Hepatocyte (in vitro differentiated cells): ENCODE measurements at regions not wholly inside any gene's neighbourhood (a gene's known extent, or its start where the extent isn't known, plus 50 kb on each side); places are given as distances from the start of the nearest gene placed in this dataset.

Experiments used
- DNase-seq: peaks from one replicate; pipeline ENCODE4 v3.0.0-alpha.2; 2016; ENCODE audit warnings: low spot score
- H2AFZ ChIP-seq: fragments of 200-600 bp; sonication (generic); 2 replicates; pipeline ENCODE4 v1.6.0; 2016; ENCODE audit warnings: antibody characterized with exemption, mild to moderate bottlenecking
- H3K27ac ChIP-seq: fragments of 200-600 bp; sonication (generic); 2 replicates; pipeline ENCODE4 v1.5.1; 2016; ENCODE audit warnings: mild to moderate bottlenecking
- H3K27me3 ChIP-seq: fragments of 200-600 bp; sonication (generic); 2 replicates; pipeline ENCODE4 v1.6.1; 2016
- H3K36me3 ChIP-seq: fragments of 200-600 bp; sonication (generic); replicated peaks from 2 replicates; pipeline ENCODE4 v1.5.1; 2016; ENCODE audit warnings: low read depth; ENCODE audit not compliant: insufficient read depth
- H3K4me1 ChIP-seq: fragments of 200-600 bp; sonication (generic); 2 replicates; pipeline ENCODE4 v1.5.1; 2016; ENCODE audit warnings: mild to moderate bottlenecking, moderate library complexity; ENCODE audit not compliant: insufficient read depth
- H3K4me2 ChIP-seq: fragments of 200-600 bp; sonication (generic); 2 replicates; pipeline ENCODE4 v1.6.0; 2016
- H3K4me3 ChIP-seq: fragments of 200-600 bp; sonication (generic); 2 replicates; pipeline ENCODE4 v1.5.1; 2016; ENCODE audit warnings: mild to moderate bottlenecking
- H3K79me2 ChIP-seq: fragments of 200-600 bp; sonication (generic); 2 replicates; pipeline ENCODE4 v1.6.0; 2017; ENCODE audit warnings: mild to moderate bottlenecking
- H3K9me2 ChIP-seq: fragments of 200-600 bp; sonication (generic); replicated peaks from 2 replicates; pipeline ENCODE4 v1.6.0; 2017; ENCODE audit warnings: mild to moderate bottlenecking; ENCODE audit not compliant: insufficient read depth
- H3K9me3 ChIP-seq: fragments of 200-600 bp; sonication (generic); 2 replicates; pipeline ENCODE4 v1.5.1; 2016; ENCODE audit warnings: low read depth, mild to moderate bottlenecking
- H4K20me1 ChIP-seq: fragments of 200-600 bp; sonication (generic); 2 replicates; pipeline ENCODE4 v1.6.0; 2016; ENCODE audit warnings: mild to moderate bottlenecking; ENCODE audit not compliant: insufficient read depth, poor library complexity, severe bottlenecking
- CTCF ChIP-seq: fragments of 200-600 bp; sonication (generic); IDR thresholded peaks from 2 replicates; pipeline ENCODE4 v1.5.1; 2016; ENCODE audit warnings: antibody characterized with exemption, mild to moderate bottlenecking; ENCODE audit not compliant: poor library complexity
- EZH2 ChIP-seq: fragments of 200-600 bp; sonication (generic); IDR thresholded peaks from 2 replicates; pipeline ENCODE4 v1.6.1; 2016; ENCODE audit warnings: antibody characterized with exemption, mild to moderate bottlenecking, borderline replicate concordance
- EZH2phosphoT487 ChIP-seq: fragments of 200-600 bp; sonication (generic); IDR thresholded peaks from one replicate; pipeline ENCODE4 v1.6.1; 2018; ENCODE audit warnings: antibody characterized with exemption, mild to moderate bottlenecking, low read depth, moderate library complexity; ENCODE audit not compliant: unreplicated experiment, severe bottlenecking
- WGBS: methylation state at CpG from one replicate; pipeline ENCODE4 v1.1.6; 2016; ENCODE audit warnings: low lambda C conversion rate; ENCODE audit errors: missing lambda C conversion rate; 5-methylcytosine and 5-hydroxymethylcytosine counted together

GRCh38 chr16:55930036-55930435, 54.9 kb upstream of the CES5A start:
- Histone ChIP-seq H3K9me3 (no peaks in the 10 kb centered on the region), H3K4me1 (no peaks in the 10 kb centered on the region), H3K4me3 (no peak overlapping the region), H3K27ac (no peak overlapping the region), H3K27me3 (peaks cover 9% of the 10 kb centered on the region), H3K9me2 (no peaks in the 10 kb centered on the region), H2AFZ (no peak overlapping the region), H3K4me2 (no peak overlapping the region), H3K36me3 (no peaks in the 10 kb centered on the region), H3K79me2 (no peaks in the 10 kb centered on the region), H4K20me1 (no peaks in the 10 kb centered on the region)
- no peak for DNase-seq
- no peak for TF ChIP-seq CTCF
- TF ChIP-seq EZH2phosphoT487, result no peak
- TF ChIP-seq EZH2, result no peak
- WGBS, result 85% methylated on average over 2 of the region's 2 CpGs

- no peaks in the 10 kb centered on the region for H3K4me1 ChIP-seq
- no peaks in the 10 kb centered on the region for H3K9me3 ChIP-seq
- H4K20me1 ChIP-seq, result no peaks in the 10 kb centered on the region
- H3K4me3 ChIP-seq, result no peak overlapping the region
- no peak overlapping the region for H2AFZ ChIP-seq
- WGBS, result 91% methylated on average over 7 of the region's 8 CpGs
- H3K9me2 ChIP-seq, result no peaks in the 10 kb centered on the region
- TF ChIP-seq EZH2, result no peak
- TF ChIP-seq EZH2phosphoT487, result no peak
- no peak for TF ChIP-seq CTCF
- H3K27me3 ChIP-seq, result peaks cover 9% of the 10 kb centered on the region
- no peaks in the 10 kb centered on the region for H3K79me2 ChIP-seq
- no peak for DNase-seq
- no peak overlapping the region for H3K27ac ChIP-seq
- H3K36me3 ChIP-seq, result no peaks in the 10 kb centered on the region
- H3K4me2 ChIP-seq, result no peak overlapping the region
Observed at GRCh38 chr16:55929181-55929580, 54.0 kb upstream of the CES5A start.

DNA sequence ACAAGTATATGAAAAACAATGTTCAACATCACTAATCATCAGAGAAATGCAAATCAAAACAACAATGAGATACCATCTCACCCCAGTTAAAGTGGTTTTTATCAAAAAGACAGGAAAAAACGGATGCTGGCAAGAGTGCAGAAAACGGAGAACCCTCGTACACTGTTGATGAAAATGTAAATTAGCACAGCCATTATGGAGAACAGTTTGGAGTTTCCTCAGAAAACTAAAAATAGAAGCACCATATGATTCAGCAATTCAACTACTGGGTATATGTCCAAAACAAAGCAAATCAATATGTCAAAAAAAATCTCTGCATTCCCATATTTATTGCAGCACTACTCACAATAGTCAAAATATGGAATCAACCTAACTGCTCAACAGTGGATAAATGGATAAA, 50.1 kb upstream of the CES5A start:
- H3K27me3 ChIP-seq, result peaks cover 9% of the 10 kb centered on the region

More for the DNA sequence above, 50.1 kb upstream of the CES5A start:
- Histone ChIP-seq H3K4me1 (no peaks in the 10 kb centered on the region), H3K36me3 (no peaks in the 10 kb centered on the region), H3K9me3 (no peaks in the 10 kb centered on the region), H3K4me2 (no peak overlapping the region), H3K4me3 (no peak overlapping the region), H3K9me2 (no peaks in the 10 kb centered on the region), H4K20me1 (no peaks in the 10 kb centered on the region), H3K79me2 (no peaks in the 10 kb centered on the region), H3K27ac (no peak overlapping the region), H2AFZ (no peak overlapping the region)
- DNase-seq, result no peak
- 70% methylated on average over 3 of the region's 3 CpGs for WGBS
- TF ChIP-seq EZH2, result no peak
- TF ChIP-seq CTCF, result no peak
- TF ChIP-seq EZH2phosphoT487, result no peak
